ENCODE measurements at regions not wholly inside any gene's neighbourhood (a gene's known extent, or its start where the extent isn't known, plus 50 kb on each side); places are given as distances from the start of the nearest gene placed in this dataset.
"Not testable (repeated sequence)": the region's sequence is repeated elsewhere in the genome, so short reads cannot be mapped to it uniquely, and the experiment has no call there.

DNA sequence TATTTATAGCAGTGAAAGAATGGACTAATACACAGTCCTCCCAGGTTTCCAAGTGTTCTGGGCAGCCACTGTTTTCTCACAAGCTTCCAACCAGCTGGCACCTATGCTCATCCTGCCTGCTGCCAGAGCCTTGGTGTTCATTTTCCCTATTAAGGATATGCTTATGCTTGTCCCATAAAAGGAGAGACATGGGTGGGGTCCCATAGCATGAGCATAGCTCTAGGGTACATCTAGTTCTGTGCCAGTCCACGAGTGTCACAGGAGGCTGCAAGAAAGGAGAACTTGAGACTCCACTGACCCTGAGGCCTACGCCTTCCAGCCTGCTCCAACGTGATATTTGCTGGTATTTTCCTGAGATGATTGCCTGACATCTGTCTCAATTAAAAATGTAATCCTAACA, 192.4 kb upstream of the PTGFR start:
- DNase-seq = no peak

DNA sequence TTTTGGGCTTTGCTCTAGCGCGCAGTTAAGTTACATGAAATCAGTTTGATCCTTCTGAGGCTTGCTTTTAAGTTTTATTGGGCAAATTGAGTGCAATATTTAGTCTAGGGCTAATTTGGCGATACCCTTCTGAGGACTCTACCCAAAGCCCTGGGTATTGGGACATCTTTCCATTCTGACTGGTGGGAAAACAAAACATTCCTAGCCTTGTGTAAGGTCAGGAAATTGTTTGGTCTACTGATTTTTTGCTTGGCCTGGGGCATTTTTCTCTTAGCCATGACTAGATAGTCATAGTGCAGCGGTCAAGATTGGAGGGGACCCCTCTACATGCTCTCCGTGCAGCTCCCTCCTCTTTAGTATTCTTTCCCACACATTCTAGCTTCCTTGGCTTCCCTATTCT, 189.6 kb upstream of the PTGFR start:
- DNase-seq = no peak

DNA sequence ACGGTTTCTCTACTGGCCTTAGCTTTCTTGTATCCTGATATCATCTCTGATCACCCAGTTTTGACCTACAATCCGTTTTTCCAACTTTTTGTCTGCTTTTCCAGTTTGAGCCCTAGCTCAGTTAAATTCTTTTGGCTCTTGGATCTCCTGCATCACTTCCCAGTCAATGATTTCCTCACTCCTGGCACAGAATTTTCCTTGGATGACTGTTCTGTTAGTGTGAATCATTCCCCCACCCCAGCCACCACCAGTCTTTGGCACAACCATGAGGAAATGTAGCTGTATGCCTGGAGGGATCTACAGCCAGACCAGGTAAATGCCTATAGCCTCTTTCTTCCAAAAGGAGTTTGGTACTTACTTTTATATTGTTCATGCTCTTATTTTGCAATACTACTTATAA, 187.2 kb upstream of the PTGFR start:
- no peak for DNase-seq

DNA sequence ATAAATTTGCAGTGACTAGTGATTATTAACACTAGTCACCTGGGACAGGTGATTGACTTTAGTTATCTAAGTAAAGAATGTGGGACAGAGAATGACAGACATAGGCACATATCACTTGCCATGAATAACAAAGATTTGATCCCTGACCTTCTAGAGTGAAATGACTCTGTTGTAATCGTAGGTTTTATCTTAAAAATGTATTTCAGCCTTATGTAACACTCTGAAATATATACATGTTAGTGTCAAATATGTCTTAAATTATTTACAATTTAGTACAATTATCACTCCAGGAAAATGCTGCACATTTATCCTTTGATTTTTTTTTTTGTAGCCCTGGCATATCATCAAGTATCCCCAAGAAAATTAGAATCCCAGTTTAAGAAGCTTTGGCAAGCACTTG, 186.4 kb upstream of the PTGFR start:
- no peak for DNase-seq

DNA sequence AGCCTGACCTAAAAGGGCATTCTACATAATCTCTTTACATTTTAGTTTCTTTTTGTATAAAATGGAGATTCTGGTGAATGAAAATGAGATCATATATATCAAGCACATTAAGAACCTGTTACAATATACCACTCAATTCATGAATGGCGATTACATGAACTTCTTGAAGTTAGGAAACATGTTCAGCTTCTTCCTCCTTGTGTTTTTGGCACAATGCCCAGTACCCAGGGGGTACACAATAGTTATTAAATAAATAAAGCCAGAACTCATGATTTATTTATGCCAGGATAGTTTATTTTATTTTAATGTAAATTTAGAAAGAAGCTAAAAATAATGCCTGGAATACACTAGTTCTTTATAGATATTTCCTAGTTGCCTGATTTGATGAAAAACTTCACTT, 186.0 kb upstream of the PTGFR start:
- DNase-seq = no peak

GRCh38 chr1:78310261-78310660, 180.5 kb upstream of the PTGFR start:
- not testable (repeated sequence) for DNase-seq

- DNase-seq = no peak
Measured at GRCh38 chr1:78318011-78318410, 172.8 kb upstream of the PTGFR start.

DNA sequence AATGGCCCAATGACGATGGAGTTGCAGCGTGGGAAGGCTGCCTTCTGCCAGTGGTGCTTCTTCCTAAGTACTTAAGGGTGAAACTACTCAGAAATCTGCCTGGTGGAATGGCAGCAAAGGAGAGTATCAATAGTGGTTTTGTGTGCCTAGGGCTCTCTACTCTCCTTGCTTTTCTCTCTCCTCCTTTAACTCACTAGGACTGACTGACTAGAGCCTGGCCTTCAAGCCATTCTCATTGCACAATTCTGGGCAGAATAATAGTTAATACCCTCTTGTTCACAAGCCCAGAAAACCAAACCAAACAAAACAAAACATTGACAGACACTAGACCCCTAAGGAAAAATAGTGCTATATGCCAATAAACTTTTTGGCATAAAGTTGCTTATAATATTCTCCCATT, 171.2 kb upstream of the PTGFR start:
- DNase-seq = no peak

DNA sequence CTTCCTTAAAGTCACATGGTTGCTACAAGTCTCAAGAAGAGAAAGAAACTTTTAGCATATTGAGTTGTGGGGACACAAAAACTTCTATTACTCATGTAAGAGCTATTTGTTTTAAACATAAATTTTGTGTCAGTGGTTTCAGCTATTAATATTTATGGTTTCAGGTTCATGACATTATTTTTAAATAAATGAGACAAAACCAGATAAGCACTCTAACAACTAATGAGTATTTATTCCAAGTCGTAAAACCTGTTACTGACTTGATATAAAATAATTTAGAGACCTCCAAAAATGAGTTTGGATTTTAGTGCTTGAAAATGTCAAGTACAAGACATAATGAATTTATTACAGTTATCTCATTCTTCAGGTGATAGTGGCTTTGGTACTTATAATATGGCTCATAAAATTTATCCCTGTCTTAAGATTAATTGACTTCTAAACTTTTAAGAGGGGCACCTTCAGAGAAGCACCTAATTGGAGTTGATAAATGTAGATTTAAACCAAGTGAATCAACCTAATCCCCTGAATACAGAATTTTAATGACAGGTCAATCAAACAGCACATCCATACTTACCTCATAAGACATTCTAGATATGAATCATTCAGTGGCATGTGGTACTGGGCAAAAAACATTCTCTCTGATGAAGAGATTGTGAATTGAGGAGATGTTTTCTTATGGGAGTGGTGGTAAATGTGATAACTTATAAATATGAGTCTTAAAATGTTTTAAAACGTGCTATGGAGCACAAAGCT, 167.7 kb upstream of the PTGFR start:
- no peak for DNase-seq

GRCh38 chr1:78325293-78325692, 165.5 kb upstream of the PTGFR start:
- DNase-seq = no peak

GRCh38 chr1:78329475-78329874, 161.3 kb upstream of the PTGFR start:
- DNase-seq = no peak

DNA sequence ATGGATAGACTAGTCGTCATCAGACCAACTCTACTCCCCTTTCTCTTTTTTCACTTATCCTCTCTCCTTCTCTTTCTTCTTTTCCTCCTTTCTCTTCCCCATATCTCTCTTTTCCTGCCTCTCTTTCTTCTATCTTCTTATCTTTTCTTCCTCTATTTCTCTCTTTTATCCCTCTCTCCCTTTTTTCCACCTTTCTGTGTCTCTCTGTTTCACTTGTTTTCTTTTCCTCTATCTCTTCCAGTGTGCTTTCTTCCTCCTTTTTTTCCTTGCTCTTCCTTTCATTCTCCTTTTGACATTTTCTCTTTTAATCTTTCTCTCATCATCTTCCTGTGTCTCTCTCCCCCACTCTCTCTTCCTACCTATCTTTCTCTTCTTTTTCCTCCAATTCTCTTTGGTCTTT, 159.0 kb upstream of the PTGFR start:
- no peak for DNase-seq

DNA sequence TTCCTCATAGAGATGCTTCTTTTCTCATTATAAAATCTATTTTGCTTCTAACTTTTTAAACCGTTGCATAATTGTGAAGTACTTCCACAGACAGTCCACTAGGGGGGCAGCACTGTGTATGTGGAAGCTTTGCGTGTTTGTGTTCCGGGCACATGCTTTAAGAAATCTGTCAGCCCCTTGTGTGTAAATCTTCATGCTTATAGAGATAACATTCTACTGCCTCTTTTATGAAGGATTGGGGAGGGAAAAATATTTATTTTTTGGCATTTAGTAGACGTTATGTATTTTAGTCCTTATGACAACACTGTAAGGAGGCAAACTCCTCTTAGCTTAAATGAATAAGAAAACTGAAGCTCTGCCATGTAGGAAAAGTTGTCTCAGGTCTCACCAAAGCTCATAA, 157.3 kb upstream of the PTGFR start:
- peak; percentile 1 for DNase-seq

DNA sequence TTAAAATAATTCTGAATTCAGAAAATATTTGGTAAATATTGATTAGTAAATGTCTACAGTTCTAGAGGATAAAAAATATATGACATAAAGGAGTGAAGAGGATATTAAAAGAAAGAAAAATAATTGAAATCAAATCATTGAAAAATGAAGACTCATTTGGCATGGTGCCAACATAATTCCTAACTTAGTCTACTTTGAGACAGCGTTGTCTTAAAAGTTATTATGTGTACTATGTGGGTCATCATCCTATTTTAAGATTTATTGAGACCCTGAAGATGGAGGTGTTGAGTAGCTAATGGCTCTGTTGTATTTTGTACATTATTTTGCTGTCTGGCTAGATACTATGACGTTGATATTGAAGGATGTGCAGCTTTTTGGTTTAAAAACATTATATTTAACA, 156.7 kb upstream of the PTGFR start:
- DNase-seq = no peak

GRCh38 chr1:78334952-78335351, 155.8 kb upstream of the PTGFR start:
- DNase-seq = no peak

GRCh38 chr1:78336751-78337150, 154.0 kb upstream of the PTGFR start:
- not testable (repeated sequence) for DNase-seq

GRCh38 chr1:78339490-78339889, 151.3 kb upstream of the PTGFR start:
- no peak for DNase-seq

DNA sequence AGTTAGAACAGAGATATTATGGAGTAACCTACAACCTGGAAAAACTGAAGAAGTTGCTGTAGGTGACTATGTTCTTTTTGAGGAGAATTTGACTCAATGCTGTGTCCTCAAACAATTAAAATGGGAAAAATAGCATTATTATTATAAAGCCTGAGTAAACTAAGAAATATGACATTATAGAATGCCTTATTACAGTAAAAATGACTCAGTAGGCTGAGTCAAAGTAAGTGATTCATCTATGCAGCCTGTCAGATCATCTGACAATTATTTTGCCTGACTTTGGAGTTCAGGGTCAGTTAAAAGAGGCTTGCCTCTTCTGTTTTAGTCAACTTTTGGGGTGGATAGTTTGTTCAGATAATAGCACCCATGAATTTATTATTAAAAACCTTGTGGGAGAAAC, 150.8 kb upstream of the PTGFR start:
- no peak for DNase-seq

DNA sequence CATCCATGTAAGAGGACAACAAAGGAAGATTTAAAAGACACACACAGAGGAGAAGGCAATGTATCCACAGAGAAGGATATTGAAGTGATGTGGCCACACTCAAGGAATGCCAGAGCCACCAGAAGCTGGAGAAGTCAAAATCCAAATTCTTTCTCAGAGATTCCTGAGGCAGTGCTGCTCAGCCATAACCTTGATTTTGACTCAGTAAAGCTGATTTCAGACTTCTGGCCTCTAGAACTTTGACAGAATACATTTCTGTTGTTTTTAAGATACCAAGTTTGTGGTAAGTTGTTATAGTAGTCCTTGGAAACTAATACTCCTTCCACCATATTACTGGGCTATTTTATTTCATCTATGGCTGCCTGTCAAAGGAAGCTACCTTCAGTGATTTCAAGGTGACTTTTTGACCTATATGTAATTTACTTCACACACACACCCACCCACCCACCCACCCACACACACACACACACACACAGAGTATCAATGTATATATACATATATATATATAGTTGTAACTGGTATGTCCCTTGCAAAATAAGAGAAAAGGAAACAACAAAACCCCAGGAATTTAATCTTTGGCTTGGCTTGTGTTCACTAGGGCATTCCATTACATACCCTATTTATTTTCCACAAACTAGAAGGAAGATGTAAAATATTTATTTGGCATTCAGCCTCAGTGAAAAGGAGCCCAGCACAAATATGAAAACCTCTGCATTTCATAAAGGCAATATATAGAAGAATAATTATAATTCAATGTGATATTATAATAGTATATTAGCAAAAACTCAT, 142.1 kb upstream of the PTGFR start:
- no peak for DNase-seq

DNA sequence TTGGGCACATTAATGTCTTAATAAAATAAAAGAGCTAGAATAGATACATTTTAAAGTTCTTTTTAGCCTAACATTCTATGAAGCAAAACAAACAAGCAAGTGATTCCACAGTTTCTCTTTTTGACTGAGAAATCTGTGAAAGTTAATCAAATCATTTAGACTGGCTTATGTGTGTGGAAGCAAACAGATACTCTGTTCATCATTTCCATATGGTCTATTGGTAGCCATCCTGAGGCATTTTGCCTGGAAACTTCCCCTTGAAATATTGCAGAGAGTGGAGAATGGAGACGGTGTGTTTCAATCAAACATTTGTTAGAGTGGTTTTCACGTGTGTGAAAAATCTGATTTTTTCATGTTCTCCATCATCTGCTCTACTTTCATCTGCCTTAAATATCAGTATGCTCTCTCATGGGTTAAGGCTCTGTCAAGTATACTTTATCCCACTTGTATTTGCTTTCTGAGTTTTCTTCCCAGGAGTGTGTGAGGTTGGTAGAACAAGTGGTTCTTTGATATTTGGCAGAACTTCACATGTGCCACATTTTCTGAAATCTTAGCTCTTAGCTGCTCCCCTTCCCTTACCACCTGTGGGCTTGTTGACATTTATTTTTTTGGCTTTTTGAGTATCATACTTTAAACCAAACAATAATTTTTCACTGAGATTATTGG, 139.1 kb upstream of the PTGFR start:
- DNase-seq = no peak

DNA sequence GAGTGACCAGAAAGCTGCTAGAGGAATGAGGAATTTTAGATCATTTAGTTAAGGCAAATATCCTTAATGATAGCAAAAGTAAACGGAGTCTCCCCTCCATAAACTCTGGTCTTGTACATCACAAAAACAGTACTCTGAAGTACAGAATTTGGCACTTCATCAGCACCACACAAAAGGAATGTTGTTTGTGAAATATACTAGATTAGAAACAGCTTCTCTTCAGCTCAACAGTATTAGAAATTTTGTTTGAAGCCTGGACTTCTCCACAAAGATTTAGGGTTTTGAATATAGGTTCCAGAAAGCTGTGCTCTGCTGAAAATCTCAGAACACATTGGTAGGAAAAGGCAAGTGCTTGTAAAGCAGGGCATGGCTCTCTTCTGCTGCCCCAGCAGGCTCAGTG, 135.1 kb upstream of the PTGFR start:
- DNase-seq = no peak

- no peak for DNase-seq
Measured at GRCh38 chr1:78358165-78358564, 132.6 kb upstream of the PTGFR start.

GRCh38 chr1:78359666-78360065, 131.1 kb upstream of the PTGFR start:
- DNase-seq = no peak
